Pulmonary artery endothelial cell (primary cell): ENCODE measurements at regions not wholly inside any gene's neighbourhood (a gene's known extent, or its start where the extent isn't known, plus 50 kb on each side); places are given as distances from the start of the nearest gene placed in this dataset.
"Not testable (repeated sequence)": the region's sequence is repeated elsewhere in the genome, so short reads cannot be mapped to it uniquely, and the experiment has no call there.

ENCODE experiments used
- DNase-seq: peaks from one replicate; pipeline ENCODE4 v3.0.0-alpha.2; 2011; ENCODE audit warnings: low read depth, low spot score

- DNase-seq, result no peak
These were observed 147.8 kb downstream of the TENT5C start for GRCh38 chr1:117753652-117754051.

- no peak for DNase-seq
These were observed 148.5 kb downstream of the TENT5C start for GRCh38 chr1:117754061-117754969.

- DNase-seq, result no peak
These were observed 151.8 kb downstream of the TENT5C start for GRCh38 chr1:117757668-117758067.

- DNase-seq, result peak; percentile 32
These were observed 152.8 kb downstream of the TENT5C start for GRCh38 chr1:117758444-117759316.

- DNase-seq, result no peak
These were observed 153.7 kb downstream of the TENT5C start for GRCh38 chr1:117759535-117759934.

- no peak for DNase-seq
These were observed 154.2 kb downstream of the TENT5C start for GRCh38 chr1:117760069-117760468.

- no peak for DNase-seq
These were observed 154.6 kb downstream of the TENT5C start for GRCh38 chr1:117760485-117760884.

GRCh38 chr1:117767756-117768155 is 161.7 kb downstream of the GDAP2 start:
- not testable (repeated sequence) for DNase-seq

- no peak for DNase-seq
These were observed 158.4 kb downstream of the GDAP2 start for GRCh38 chr1:117770981-117771531.

GRCh38 chr1:117779364-117779763 is 150.1 kb downstream of the GDAP2 start:
- DNase-seq, result no peak

- DNase-seq, result no peak
These were observed 148.5 kb downstream of the GDAP2 start for GRCh38 chr1:117780687-117781475.

GRCh38 chr1:117782056-117782455 is 147.4 kb downstream of the GDAP2 start:
- DNase-seq, result no peak

- no peak for DNase-seq
These were observed 145.6 kb downstream of the GDAP2 start for GRCh38 chr1:117783606-117784396.

GRCh38 chr1:117788014-117788413 is 141.4 kb downstream of the GDAP2 start:
- no peak for DNase-seq

GRCh38 chr1:117793413-117793812 is 136.0 kb downstream of the GDAP2 start:
- no peak for DNase-seq

GRCh38 chr1:117794073-117794472 is 135.3 kb downstream of the GDAP2 start:
- DNase-seq, result no peak

GRCh38 chr1:117795190-117795589 is 134.2 kb downstream of the GDAP2 start:
- DNase-seq, result no peak

GRCh38 chr1:117795792-117796191 is 133.6 kb downstream of the GDAP2 start:
- no peak for DNase-seq

GRCh38 chr1:117796226-117796625 is 133.2 kb downstream of the GDAP2 start:
- no peak for DNase-seq

GRCh38 chr1:117798550-117798949 is 130.9 kb downstream of the GDAP2 start:
- DNase-seq, result no peak
